GM21367 (cell line): ENCODE measurements at regions not wholly inside any gene's neighbourhood (a gene's known extent, or its start where the extent isn't known, plus 50 kb on each side); places are given as distances from the start of the nearest gene placed in this dataset.

Experiments
- ATAC-seq: cut with Tn5 transposase; IDR thresholded peaks from one replicate; pipeline ENCODE4 v1.9.1; 2021; ENCODE audit not compliant: unreplicated experiment

GRCh38 chr6:81253821-81254220 is 498.7 kb downstream of the TENT5A start:
- no peak for ATAC-seq

GRCh38 chr6:81252231-81252630 is 500.2 kb downstream of the TENT5A start:
- no peak for ATAC-seq

- ATAC-seq, result no peak
Observed at GRCh38 chr6:81246200-81246599, 506.3 kb downstream of the TENT5A start.

GRCh38 chr6:81242624-81243023 is 509.9 kb downstream of the TENT5A start:
- ATAC-seq, result no peak

GRCh38 chr6:81241126-81242041 is 511.1 kb downstream of the TENT5A start:
- no peak for ATAC-seq

- no peak for ATAC-seq
Observed at GRCh38 chr6:81238390-81238789, 514.1 kb downstream of the TENT5A start.

GRCh38 chr6:81237226-81237625 is 515.3 kb downstream of the TENT5A start:
- no peak for ATAC-seq

GRCh38 chr6:81235512-81235911 is 517.0 kb downstream of the TENT5A start:
- ATAC-seq, result no peak

GRCh38 chr6:81233990-81234389 is 518.5 kb downstream of the TENT5A start:
- no peak for ATAC-seq

GRCh38 chr6:81228912-81229555 is 523.4 kb downstream of the TENT5A start:
- no peak for ATAC-seq

GRCh38 chr6:81226957-81227356 is 525.5 kb downstream of the TENT5A start:
- ATAC-seq, result no peak

GRCh38 chr6:81216668-81217067 is 535.8 kb downstream of the TENT5A start:
- ATAC-seq, result no peak

- no peak for ATAC-seq
Observed at GRCh38 chr6:81215092-81215432, 537.4 kb downstream of the TENT5A start.

GRCh38 chr6:81214414-81215091 is 537.9 kb downstream of the TENT5A start:
- ATAC-seq, result no peak

GRCh38 chr6:81204731-81205130 is 547.8 kb downstream of the TENT5A start:
- no peak for ATAC-seq

- no peak for ATAC-seq
Observed at GRCh38 chr6:81194374-81194773, 558.1 kb downstream of the TENT5A start.

GRCh38 chr6:81172056-81172740 is 580.3 kb downstream of the TENT5A start:
- ATAC-seq, result no peak

GRCh38 chr6:81169166-81169565 is 583.3 kb downstream of the TENT5A start:
- ATAC-seq, result no peak

- no peak for ATAC-seq
Observed at GRCh38 chr6:81166770-81167169, 585.7 kb downstream of the TENT5A start.

- no peak for ATAC-seq
Observed at GRCh38 chr6:81158956-81159355, 593.5 kb downstream of the TENT5A start.

- no peak for ATAC-seq
Observed at GRCh38 chr6:81148751-81149150, 603.7 kb downstream of the TENT5A start.
